CD14-positive monocyte (primary cell): ENCODE measurements at regions not wholly inside any gene's neighbourhood (a gene's known extent, or its start where the extent isn't known, plus 50 kb on each side); places are given as distances from the start of the nearest gene placed in this dataset.

Experiments
- DNase-seq, 3 donors: peaks; one replicate each; pipeline ENCODE4 v3.0.0-alpha.2; 2011 to 2022
- H2AFZ ChIP-seq: 2 replicates; pipeline ENCODE4 v1.6.0; 2012; ENCODE audit warnings: mild to moderate bottlenecking, low read depth, low read length, inconsistent platforms; ENCODE audit not compliant: insufficient read depth, poor library complexity, severe bottlenecking
- H3K27ac ChIP-seq, 2 donors: 1 replicate in 1 of 2; 2 replicates in 1 of 2; pipeline ENCODE4 v1.5.1; 2012 to 2013; ENCODE audit warnings: low read length in 2 of 2, control low read depth in 1 of 2, inconsistent platforms in 1 of 2, low read depth in 1 of 2, mild to moderate bottlenecking in 1 of 2
- H3K27me3 ChIP-seq, 2 donors: one replicate each; pipeline versions ENCODE4 v1.6.0 to v1.6.1; 2011 to 2013; ENCODE audit warnings: low read length in 2 of 2; ENCODE audit not compliant: control insufficient read depth in 2 of 2, insufficient read depth in 2 of 2
- H3K36me3 ChIP-seq, 2 donors: replicated peaks in 1 of 2; 1 replicate in 1 of 2; 2 replicates in 1 of 2; pipeline versions ENCODE4 v1.5.1 to v1.6.1; 2012 to 2013; ENCODE audit warnings: low read length in 2 of 2, control low read depth in 1 of 2, inconsistent platforms in 1 of 2, mild to moderate bottlenecking in 1 of 2; ENCODE audit not compliant: insufficient read depth in 2 of 2, control insufficient read depth in 1 of 2
- H3K4me1 ChIP-seq, 2 donors: 1 replicate in 1 of 2; 2 replicates in 1 of 2; pipeline versions ENCODE4 v1.5.1 to v1.6.1; 2012 to 2013; ENCODE audit warnings: low read length in 2 of 2, control low read depth in 1 of 2, inconsistent platforms in 1 of 2, mild to moderate bottlenecking in 1 of 2, moderate library complexity in 1 of 2; ENCODE audit not compliant: insufficient read depth in 2 of 2, control insufficient read depth in 1 of 2
- H3K4me2 ChIP-seq: replicated peaks from 2 replicates; pipeline ENCODE3; 2012; ENCODE audit warnings: low read length, moderate library complexity, mild to moderate bottlenecking; ENCODE audit not compliant: poor library complexity, severe bottlenecking; ENCODE audit errors: extremely low read depth
- H3K4me3 ChIP-seq, 3 experiments: fragments of 200-600 bp in 1 of 3; sonication (generic) in 1 of 3; replicated peaks in 1 of 3; 1 replicate in 2 of 3; 2 replicates in 1 of 3; pipeline ENCODE4 v1.5.1; 2011 to 2013; ENCODE audit warnings: low read length in 3 of 3, mild to moderate bottlenecking in 3 of 3, control low read depth in 2 of 3, low read depth in 2 of 3, inconsistent platforms in 1 of 3, moderate library complexity in 1 of 3
- H3K79me2 ChIP-seq: 2 replicates; pipeline ENCODE4 v1.6.0; 2012; ENCODE audit warnings: mild to moderate bottlenecking, control low read depth, inconsistent platforms, low read length, moderate library complexity; ENCODE audit not compliant: insufficient read depth
- H3K9ac ChIP-seq: 2 replicates; pipeline ENCODE4 v1.6.0; 2017; ENCODE audit warnings: low read length, mild to moderate bottlenecking; ENCODE audit not compliant: insufficient read depth, poor library complexity, severe bottlenecking
- H3K9me3 ChIP-seq, 2 donors: replicated peaks in 1 of 2; 1 replicate in 1 of 2; 2 replicates in 1 of 2; pipeline versions ENCODE4 v1.5.1 to v1.6.1; 2012 to 2013; ENCODE audit warnings: low read length in 2 of 2, control low read depth in 1 of 2; ENCODE audit not compliant: control insufficient read depth in 1 of 2, insufficient read depth in 1 of 2
- H4K20me1 ChIP-seq: 2 replicates; pipeline ENCODE4 v1.6.0; 2012; ENCODE audit warnings: mild to moderate bottlenecking, low read length, control low read depth, moderate library complexity; ENCODE audit not compliant: insufficient read depth
- H3K27ac Mint-ChIP-seq, 7 donors: one replicate each; pipeline ENCODE4 v1.8.0; 2020; ENCODE audit warnings: mild to moderate bottlenecking in 7 of 7, mixed read lengths in 7 of 7, moderate library complexity in 6 of 7, inconsistent platforms in 2 of 7
- H3K27me3 Mint-ChIP-seq, 3 donors: one replicate each; pipeline ENCODE4 v1.8.0; 2021 to 2022; ENCODE audit warnings: low read depth in 3 of 3, mild to moderate bottlenecking in 3 of 3, mixed read lengths in 3 of 3, moderate library complexity in 3 of 3, inconsistent platforms in 1 of 3
- H3K36me3 Mint-ChIP-seq, 2 donors: one replicate each; pipeline ENCODE4 v1.8.0; 2020; ENCODE audit warnings: mixed read lengths in 2 of 2, inconsistent platforms in 1 of 2, mild to moderate bottlenecking in 1 of 2
- H3K4me1 Mint-ChIP-seq: one replicate; pipeline ENCODE4 v1.8.0; 2020; ENCODE audit warnings: mild to moderate bottlenecking, mixed read lengths
- H3K4me3 Mint-ChIP-seq, 2 donors: one replicate each; pipeline ENCODE4 v1.8.0; 2020; ENCODE audit warnings: mild to moderate bottlenecking in 2 of 2, mixed read lengths in 2 of 2, moderate library complexity in 1 of 2
- H3K9me3 Mint-ChIP-seq, 7 donors: one replicate each; pipeline ENCODE4 v1.8.0; 2020 to 2022; ENCODE audit warnings: mixed read lengths in 7 of 7, mild to moderate bottlenecking in 6 of 7, moderate library complexity in 6 of 7, inconsistent platforms in 2 of 7
- WGBS: methylation state at CpG from one replicate; pipeline ENCODE4 v1.1.5; 2013; ENCODE audit warnings: missing lambda C conversion rate; ENCODE audit not compliant: insufficient coverage; 5-methylcytosine and 5-hydroxymethylcytosine counted together
- intact Hi-C, 2 donors: fragments of 100-400 bp; cut with micrococcal nuclease; formaldehyde crosslinking; loops; one replicate each; pipeline versions ENCODE4 v1.15.0 to v1.15.1; 2023
- TF ChIP-seq, protein P1 (sequence below): fragments of 200-600 bp; IDR thresholded peaks from one replicate; pipeline ENCODE4 v1.8.0; 2022; ENCODE audit warnings: antibody characterized with exemption, mild to moderate bottlenecking

DNA sequence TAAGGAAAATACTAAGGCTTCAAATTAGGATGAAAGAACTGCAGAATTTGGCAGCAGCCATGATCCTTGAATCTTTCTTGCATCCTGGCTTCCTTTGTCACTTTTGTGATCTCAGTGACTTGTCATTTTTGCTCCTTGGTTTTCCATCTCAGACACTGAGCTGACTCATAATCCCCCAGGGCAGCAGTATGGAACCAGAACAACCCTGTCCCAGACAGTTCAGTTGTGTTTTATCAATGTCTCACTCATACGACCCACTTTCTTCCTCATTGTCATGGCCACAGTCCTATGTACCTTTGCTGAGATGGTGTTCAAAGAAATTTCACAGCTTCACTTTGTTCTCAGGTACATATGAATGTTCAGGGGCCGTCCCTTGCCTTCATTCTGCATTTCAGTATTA, 488.5 kb upstream of the BTBD3 start:
- Histone ChIP-seq H4K20me1 (no peaks in the 10 kb centered on the region), H3K27me3 (no peaks in the 10 kb centered on the region), H3K9ac (no peak overlapping the region), H2AFZ (no peak overlapping the region), H3K36me3 (no peaks in the 10 kb centered on the region), H3K27ac (no peak overlapping the region), H3K79me2 (no peaks in the 10 kb centered on the region), H3K9me3 (no peaks in the 10 kb centered on the region), H3K4me1 (no peaks in the 10 kb centered on the region), H3K4me3 (no peak overlapping the region), H3K4me2 (no peak overlapping the region)
- Mint-ChIP-seq H3K36me3 (no peaks in the 10 kb centered on the region), H3K4me3 (no peak overlapping the region), H3K27me3 (no peaks in the 10 kb centered on the region), H3K4me1 (no peaks in the 10 kb centered on the region), H3K9me3 (peaks cover 0 to 3% (median 0%) of the 10 kb centered on the region in 7 donors), H3K27ac (no peak overlapping the region)
- no peak for DNase-seq
- no CpG with 5 or more reads among the region's 2 CpGs for WGBS
- TF ChIP-seq, protein P1, sequence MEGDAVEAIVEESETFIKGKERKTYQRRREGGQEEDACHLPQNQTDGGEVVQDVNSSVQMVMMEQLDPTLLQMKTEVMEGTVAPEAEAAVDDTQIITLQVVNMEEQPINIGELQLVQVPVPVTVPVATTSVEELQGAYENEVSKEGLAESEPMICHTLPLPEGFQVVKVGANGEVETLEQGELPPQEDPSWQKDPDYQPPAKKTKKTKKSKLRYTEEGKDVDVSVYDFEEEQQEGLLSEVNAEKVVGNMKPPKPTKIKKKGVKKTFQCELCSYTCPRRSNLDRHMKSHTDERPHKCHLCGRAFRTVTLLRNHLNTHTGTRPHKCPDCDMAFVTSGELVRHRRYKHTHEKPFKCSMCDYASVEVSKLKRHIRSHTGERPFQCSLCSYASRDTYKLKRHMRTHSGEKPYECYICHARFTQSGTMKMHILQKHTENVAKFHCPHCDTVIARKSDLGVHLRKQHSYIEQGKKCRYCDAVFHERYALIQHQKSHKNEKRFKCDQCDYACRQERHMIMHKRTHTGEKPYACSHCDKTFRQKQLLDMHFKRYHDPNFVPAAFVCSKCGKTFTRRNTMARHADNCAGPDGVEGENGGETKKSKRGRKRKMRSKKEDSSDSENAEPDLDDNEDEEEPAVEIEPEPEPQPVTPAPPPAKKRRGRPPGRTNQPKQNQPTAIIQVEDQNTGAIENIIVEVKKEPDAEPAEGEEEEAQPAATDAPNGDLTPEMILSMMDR = no peak
- intact Hi-C loops = no loop called here

- no peaks in the 10 kb centered on the region for H3K9me3 ChIP-seq
- no peak overlapping the region for H3K27ac ChIP-seq
- H3K9ac ChIP-seq = no peak overlapping the region
- Mint-ChIP-seq H3K4me3 (no peak overlapping the region), H3K9me3 (peaks cover 0 to 4% (median 1%) of the 10 kb centered on the region in 7 donors), H3K36me3 (peaks cover 0 to 1% of the 10 kb centered on the region in 2 donors), H3K4me1 (no peaks in the 10 kb centered on the region), H3K27ac (no peak overlapping the region), H3K27me3 (no peaks in the 10 kb centered on the region)
- TF ChIP-seq, protein P1 = no peak
- DNase-seq = no peak
- no peaks in the 10 kb centered on the region for H3K27me3 ChIP-seq
- no peaks in the 10 kb centered on the region for H3K79me2 ChIP-seq
- no peaks in the 10 kb centered on the region for H3K4me1 ChIP-seq
- intact Hi-C loops = no loop called here
- no peak overlapping the region for H3K4me3 ChIP-seq
- no peaks in the 10 kb centered on the region for H3K36me3 ChIP-seq
- WGBS = 90% methylated on average over 4 of the region's 5 CpGs
- H3K4me2 ChIP-seq = no peak overlapping the region
- no peak overlapping the region for H2AFZ ChIP-seq
- H4K20me1 ChIP-seq = no peaks in the 10 kb centered on the region
Measured at GRCh38 chr20:11429889-11430519, 487.7 kb upstream of the BTBD3 start.
